ENCODE measurements at regions not wholly inside any gene's neighbourhood (a gene's known extent, or its start where the extent isn't known, plus 50 kb on each side); places are given as distances from the start of the nearest gene placed in this dataset.

DNA sequence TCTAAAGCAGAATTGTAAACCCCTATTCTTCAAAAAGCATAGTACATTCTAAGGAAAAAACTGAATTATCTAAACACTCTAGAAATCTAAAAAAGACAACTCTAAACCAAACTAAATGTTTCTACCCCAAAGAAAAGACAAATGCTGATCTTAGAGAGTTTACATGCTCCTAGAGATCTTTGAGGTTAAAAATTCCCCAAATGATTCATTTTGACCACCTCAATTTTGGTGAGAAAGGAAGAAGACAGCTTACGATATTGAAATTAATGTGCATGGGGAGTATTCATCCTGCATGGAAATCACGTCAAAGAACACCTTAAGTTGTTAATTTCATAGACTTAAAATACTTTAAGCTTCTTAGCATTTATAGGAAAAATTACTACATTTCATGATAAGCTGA is 377.8 kb upstream of the RUNX1 start:
- DNase-seq (ENCODE audit: low spot score) = no peak

DNA sequence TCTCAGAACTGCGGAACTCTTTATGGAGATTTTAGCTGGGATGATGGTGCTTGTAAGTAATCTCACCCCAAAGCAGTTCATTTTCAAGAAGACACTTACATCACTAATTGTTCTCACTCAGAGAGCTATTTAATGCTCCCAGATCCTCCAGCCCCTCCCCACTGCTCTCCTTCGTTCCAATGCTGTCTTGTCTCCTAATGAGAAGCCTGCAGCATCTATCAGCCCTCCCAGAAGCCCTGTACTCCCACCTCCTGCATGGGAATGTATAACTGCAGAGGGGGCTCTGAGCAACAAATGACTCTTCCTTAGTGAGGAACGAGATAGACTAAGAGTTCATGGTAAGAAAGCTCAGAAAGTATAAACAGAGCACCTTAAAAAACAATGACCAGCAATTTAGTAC is 377.4 kb upstream of the RUNX1 start:
- DNase-seq (ENCODE audit: low spot score) = no peak

DNA sequence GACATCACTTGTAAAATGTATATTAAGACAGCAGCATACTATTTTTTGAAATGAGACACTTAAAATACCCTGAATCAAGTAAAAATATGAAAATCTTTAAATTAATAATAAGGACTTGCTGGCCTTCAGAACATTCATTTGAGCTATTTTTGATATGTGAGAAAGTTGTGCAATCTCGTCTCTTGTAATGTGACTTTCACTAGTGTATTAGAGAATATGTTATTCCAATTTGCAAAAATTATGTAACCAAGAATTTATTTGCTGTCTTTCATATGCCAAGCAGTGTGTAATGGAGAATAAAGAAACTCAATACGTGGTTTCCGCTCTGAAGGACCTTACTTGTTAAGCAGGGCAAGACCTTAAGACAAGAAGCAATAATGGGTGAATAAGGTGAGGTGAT is 375.0 kb upstream of the RUNX1 start:
- DNase-seq (ENCODE audit: low spot score) = no peak

DNA sequence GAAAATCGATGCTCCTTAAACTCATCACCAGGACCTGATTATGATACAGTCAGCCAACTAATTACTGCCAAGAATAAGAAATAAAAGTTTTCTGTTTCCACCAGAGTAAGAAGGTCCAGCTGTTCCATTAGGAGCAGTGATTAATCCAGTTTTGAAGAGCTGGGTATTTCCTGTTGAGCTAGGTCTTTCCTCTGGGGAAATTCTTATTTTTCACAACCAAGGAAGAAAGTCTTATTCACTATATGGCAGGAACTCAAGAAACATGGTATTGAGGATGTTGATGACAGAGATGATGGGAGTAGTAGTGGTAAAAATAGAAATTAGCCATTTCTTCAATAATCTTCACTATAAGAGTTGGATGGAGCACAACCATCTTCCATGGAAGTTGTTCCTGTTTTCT is 374.6 kb upstream of the RUNX1 start:
- DNase-seq (ENCODE audit: low spot score) = no peak

DNA sequence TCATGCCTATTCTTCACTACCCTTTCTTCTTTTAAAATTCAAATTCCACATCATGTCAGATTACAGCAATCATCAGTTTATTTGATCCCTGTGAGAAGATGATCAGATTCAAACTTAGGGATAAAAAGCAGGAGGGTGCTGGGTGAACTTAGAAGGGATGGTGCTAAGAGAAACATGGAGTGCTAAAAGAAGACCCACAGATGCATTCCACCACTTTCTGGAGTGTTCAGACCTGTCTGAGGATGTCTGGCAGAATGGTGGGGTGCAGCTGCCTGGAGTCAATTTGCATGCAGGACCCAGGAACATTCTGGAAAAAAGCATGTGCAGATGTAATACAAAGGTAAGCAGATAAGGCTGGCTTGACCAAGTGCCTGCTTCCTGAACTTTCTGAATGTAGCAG is 372.9 kb upstream of the RUNX1 start:
- no peak for DNase-seq (ENCODE audit: low spot score)

DNA sequence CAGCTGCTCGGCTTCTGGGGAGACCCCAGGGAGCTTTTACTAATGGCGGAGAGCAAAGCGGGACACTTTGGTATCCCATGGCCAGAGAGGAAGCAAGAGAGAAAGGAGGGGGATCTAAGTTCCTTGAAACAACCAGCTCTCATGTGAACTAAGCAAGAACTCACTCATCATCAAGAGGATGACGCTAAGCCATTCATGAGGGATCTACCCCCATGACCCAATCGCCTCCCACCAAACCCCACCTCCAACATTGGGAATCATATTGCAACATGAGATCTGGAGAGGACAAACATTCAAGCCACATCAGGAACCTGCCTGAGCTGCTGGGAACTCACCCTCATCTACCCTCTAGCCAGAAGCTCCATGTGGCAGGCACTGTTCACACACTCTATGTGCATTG is 372.1 kb upstream of the RUNX1 start:
- no peak for DNase-seq (ENCODE audit: low spot score)

DNA sequence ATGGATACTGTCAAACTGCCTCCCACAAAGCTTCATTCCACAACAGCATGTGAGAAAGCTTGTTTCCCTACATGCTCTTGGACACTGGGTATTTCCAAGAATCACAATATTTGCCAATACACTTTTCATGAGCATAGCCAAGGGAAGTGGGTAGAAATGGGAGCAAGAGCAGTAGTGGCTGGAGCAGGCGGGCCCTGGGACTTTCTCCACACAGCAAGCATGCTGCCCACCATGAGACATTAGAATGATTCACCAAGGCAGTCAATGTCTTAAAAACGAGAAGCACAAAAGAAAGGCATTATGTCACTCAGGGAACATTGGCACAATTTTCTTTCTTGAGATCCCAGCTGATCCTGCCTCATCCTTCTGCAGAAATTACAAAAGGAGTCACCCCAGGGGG is 371.6 kb upstream of the RUNX1 start:
- DNase-seq (ENCODE audit: low spot score) = no peak

DNA sequence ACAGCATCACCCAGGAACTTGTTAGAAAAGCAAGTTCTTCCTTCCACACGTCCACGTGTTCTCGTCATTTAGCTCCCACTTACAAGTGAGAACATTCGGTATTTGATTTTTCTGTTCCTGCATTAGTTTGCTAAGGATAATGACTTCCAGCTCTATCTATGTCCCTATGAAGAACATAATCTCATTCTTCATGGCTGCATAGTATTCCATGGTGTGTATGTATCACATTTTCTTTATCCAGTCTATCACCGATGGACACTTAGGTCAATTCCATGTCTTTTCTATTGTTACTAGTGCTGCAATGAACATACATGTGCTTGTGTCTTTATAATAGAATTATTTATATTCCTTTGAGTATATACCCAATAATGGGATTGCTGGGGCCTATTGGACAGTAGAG is 368.7 kb upstream of the RUNX1 start:
- DNase-seq (ENCODE audit: low spot score) = no peak

DNA sequence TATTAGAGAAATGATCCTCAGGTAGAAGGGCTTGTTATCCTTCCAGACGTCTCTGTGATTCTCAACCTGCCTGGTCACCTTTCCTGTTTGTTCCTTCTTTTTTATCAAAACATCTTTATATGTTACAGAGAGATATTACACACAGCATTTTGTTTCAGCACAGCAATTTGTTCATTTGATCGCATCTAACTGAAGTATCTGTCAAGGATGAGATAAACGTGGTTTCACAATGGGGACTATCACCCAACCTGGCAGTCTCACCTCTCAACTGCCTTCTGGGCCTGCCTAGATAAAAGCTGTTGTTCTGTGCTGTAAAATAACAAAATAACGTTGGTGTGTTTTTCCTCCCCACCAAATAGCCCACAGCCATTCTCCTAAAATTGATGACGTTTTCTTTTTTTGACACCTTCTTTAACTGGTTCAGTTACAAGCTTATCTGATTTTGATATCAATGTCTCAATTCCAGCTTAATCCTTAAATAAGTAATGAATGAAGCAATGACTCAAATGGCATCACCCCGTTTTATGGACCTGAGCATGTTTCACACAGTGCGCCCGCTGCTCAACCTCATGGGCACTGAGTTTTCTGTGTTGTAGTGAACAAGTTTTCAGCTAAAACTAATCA is 367.9 kb upstream of the RUNX1 start:
- no peak for DNase-seq (ENCODE audit: low spot score)

DNA sequence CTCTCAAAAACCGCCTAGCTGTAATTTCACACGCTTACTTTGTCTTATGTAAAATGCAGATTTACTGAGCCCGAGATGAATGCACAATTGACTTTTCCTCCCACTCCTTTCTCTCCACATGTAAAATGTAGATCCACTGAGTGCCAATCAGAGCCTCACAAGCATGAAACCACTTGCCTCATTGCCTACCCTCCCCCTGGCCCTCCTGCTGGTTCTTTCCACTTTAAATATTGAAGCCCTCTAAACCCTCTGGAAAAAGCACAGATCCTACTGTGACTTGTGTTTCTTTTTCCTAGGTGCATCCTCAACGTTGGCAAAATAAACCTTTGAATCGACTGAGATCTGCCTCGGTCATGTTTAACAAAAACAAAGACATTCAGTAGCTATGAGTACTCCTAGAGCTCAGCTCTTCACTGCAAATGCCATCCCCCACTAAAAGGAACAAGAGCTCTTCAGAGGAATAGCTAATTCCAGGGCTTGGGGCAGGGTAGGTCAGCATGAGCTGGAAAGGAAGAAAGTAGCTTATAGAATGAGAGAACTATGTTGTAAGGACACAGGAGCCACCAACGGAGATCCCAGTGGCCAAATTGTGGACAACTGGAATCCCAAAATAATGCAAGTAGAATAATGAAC is 365.5 kb upstream of the RUNX1 start:
- no peak for DNase-seq (ENCODE audit: low spot score)

DNA sequence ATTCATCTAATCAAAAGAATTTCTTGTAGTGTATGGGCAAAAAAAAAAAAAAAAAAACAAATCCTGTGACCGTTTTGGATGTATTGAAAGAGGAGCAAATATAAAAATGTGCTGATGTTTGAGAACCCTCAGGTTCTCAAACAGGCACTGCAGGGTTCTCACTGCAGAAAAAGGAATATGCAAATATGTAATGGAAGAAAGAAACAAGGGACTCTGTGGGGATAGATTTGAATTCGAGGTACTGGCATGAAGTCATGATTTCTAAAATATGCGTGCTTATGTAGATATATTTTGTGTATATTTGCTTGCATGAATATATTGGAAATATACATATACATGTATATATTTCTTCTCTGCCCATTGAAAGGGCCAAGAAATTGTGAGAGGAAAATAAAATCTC is 365.0 kb upstream of the RUNX1 start:
- no peak for DNase-seq (ENCODE audit: low spot score)

DNA sequence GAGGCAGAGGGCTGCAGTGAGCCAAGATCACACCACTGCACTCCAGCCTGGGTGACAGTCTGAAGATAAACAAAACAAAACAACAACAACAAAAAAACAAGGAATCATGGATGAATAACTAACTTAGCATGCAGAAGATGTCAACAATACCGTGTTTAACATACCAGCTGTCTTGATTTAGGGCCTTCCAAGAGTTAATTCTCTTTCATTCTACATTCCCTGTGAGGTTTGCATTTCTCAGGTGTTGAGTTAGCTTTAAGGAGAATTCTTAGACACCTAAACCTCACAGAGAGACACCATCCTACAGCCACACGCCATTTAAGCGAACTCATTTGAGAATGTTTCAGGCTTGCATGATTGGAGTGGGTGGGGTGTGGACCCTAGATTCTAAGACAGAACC is 363.1 kb upstream of the RUNX1 start:
- no peak for DNase-seq (ENCODE audit: low spot score)

DNA sequence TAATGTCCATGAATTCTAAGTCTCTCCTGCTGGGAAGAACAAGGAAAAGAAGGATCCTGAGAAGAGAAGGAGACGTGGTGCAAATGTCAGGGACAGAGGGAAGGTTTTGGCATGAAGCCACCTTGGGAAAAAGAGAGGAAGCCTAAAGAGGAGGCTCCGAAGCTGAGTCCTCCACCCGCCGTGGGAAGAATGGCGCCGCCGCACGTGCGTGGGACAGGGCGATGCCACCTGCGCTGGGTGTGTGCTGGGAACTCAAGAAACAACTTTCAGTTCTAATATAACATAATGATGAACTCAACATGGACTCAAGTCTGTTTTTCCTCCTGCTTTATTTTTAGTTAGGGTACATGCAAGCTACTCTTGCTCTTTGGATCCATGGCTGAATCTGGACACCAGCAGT is 362.3 kb upstream of the RUNX1 start:
- no peak for DNase-seq (ENCODE audit: low spot score)

DNA sequence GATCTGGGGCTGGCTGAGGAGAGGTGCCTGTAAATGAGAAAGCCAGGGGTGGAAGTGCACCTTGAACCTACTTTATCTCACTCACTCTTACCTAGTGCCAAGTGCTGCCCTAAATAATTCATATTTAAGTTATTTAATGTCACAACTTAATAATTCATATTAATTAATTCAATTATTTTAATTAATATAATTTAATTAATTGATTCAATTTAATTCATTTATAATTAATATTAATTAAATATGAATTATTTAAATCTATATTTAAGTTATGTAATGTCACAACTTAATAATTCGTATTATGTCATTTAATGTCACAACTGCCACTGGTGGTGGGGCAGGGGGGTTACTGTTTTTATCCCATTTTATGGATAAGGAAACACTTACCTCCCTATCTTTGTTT is 361.6 kb upstream of the RUNX1 start:
- no peak for DNase-seq (ENCODE audit: low spot score)

DNA sequence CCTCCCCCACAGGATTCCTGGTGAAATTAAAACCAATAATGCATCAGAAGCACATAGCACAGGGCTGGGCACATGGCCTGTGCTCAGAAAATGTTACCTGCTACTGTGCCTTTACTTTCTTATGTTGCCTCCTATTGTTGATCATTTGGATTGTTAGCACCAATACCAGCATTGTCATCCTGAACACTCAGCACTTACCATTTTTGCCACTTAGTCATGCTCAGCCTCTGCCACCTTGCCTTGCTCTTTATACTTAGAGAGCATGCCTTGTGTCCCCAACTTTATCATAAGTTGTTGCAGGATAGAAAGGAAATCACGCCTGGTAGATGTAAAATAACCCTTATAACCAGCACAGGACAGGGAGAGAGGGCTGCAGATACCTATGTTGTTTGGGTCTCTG is 361.0 kb upstream of the RUNX1 start:
- no peak for DNase-seq (ENCODE audit: low spot score)

DNA sequence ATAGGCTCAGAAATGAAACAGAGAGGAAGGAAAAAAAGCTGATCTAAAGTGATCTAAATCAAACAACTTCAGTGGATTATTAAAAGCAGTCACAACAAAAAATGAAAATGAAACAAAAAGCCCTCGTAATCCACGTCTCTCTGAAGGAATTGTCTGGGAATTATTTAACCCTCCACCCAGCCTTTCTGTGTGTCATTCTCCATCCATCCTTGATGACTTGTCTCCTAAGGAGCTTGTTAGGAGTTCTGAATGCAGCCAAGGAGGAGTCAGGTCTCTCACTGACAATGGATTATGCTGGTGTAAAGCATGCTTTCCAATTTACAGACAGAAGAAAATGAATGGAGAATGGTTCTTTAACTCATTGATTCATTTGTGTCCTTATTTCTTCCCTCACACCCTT is 359.3 kb upstream of the RUNX1 start:
- no peak for DNase-seq (ENCODE audit: low spot score)

DNA sequence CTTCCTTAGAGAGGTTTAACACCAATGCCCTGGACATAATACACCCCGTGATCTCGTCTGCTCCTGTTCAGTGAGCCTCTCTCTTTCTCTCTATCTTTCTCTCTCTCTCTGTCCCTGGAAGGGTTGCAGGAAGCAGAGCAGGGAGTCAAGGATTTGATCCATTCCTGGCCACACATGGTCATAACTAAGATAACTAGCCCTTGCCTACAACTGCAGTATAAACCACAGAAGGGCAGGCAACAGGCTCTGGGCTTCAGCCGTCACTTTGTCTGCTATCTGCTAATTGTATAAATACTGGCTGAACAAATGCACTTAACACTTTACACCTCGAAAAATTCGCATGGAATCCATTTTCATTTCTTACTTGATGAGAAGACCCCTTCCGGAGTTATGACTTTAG is 357.5 kb upstream of the RUNX1 start:
- no peak for DNase-seq (ENCODE audit: low spot score)

DNA sequence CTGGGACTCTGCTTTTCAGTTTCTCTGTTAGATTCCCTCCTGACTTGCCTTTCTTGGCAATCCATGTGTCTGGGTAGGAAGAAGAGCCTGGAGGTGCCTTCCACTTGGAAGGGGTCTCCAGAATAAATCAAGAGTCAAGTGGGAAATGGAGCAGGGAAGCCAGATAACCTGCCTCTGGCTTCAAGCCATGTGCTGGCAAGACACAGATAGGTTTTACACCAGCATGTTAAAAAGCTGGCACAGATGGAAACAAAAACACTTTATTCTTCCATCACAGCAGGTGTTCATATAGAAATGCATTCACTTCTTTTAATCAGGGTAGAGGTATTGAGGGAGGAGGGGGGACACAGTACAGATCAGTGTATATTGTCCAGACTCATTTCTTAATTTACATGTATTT is 356.9 kb upstream of the RUNX1 start:
- no peak for DNase-seq (ENCODE audit: low spot score)

DNA sequence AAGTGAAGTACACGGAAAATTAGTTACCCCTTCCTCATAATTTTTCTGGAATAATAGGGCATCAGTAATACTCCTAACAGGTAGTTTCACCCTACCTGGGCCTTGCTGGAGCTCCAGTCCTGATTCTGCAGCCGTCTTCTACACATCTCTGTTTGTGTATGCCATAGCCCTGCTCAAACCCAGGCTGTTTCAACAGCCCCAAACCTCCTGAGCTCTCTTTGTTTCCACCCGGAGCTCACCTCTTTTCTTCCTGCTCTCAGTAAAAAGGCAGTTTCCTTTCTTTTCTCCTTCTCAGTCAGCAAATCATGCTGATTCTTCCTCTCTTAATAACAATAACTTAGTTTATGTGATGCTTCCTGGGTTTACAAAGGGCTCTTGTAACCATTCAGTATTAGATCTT is 355.1 kb upstream of the RUNX1 start:
- no peak for DNase-seq (ENCODE audit: low spot score)

DNA sequence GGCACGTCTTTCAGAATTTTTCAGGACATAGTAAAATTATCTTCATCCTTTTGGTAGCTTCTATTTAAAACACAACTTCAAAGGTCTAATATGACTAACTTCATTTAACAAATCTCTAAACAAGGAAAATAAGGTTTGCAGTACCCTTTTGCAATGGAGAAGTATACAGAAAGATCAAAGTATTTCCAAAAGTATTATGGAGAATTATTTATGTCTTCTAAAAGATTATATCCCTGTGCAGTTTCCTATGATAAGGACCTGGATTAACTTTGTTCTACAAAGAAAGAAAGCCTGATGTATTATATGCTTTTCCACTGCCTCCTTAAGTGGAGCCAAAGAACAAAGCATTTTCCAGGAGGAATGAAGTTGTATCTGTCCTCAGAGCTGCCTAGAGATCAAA is 353.0 kb upstream of the RUNX1 start:
- no peak for DNase-seq (ENCODE audit: low spot score)

DNA sequence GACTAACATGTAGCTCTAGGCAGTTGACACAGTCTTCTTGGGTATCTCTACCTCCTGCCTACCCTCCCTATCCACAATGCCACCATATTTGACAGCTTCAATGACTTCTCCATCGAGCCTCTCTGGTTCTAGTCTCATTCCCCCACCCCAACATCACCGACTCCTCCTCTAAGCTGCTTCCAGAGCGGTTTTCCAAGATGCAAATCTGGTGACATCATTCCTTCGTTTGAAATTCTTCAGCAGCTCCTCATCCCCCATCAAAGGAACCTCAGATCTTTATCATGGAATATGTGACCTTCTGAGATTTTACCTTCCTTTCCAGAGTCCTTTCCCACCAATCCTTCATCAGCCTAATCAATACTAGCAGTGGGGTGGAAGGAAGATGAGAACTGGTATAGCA is 352.4 kb upstream of the RUNX1 start:
- no peak for DNase-seq (ENCODE audit: low spot score)

DNA sequence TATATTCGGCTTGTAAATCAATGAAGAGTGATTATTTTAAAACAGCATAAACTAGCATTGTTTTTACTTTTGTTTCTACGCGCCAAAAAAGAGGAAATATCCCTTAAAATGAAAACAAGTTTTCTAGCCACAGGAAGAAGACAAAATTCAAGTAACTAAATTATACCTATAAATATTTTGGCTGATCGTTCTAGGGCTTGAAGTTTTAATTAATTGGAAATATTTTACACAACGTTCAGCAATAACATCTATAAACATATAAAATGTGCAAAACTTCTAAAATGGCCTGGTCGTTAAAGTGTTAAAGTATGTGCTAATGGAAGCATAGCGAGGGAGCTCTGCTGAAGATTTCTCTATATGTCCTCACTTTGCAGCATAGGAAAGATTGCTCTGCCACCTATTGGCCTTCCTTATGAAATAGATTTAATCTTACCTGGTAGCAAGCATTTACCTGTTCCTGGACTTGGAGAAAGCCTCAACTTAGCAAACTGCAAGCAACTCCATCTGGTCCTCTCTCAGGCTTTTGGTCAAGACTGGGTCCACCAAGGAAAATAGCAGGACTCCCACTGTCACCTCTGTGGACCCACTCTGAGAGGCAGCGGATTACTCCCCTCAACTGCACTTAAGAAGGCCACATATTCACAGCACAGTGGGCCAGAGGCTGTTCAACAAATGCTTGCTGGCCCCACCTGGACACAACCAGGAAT is 351.3 kb upstream of the RUNX1 start:
- DNase-seq (ENCODE audit: low spot score) = peak; percentile 58

DNA sequence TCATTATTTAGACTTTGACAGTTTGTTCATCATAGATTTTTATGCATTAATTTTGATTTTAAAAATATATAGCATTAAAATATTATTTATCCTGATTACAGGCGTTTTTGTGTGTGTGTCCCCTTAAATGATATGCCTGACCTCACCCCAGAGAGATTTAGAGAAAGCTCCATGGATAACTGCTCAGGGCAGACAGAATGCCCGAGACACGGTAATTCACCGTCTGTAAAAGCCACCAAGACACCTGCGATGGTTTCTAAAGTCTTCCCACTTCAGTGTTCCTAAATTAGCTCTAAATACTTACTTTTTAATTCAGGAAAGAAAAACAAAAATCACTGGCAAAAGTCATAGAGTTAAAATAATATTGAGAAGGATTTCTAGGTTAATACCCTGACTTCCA is 350.6 kb upstream of the RUNX1 start:
- DNase-seq (ENCODE audit: low spot score) = no peak

DNA sequence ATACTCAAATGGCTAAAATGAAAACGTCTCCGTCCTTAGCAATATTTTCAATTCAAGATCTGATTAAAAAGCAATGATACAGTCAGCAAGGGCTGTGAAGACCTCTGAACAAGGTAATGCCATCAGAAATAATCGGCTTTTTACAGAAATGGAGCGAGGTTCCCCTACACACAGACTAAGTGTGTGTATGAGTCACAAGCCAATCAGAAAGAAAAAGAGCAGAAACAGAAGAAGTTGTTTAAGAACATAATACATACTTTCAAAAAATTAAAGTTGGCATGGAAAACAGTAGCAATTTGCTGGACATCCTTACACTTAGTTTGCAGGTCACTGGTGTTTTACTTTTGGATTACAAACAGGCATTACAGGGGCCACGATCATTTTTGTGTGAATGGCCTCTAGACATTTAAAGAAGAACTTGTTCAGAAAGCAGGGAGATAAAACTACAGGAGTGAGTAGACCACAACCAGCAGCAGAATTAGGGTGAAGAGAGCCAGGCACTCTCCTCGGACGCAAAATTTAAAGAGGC is 350.0 kb upstream of the RUNX1 start:
- DNase-seq (ENCODE audit: low spot score) = no peak

All from HuH-7 (cell line).